Gastrocnemius medialis (tissue), 4 donors: ENCODE measurements at regions not wholly inside any gene's neighbourhood (a gene's known extent, or its start where the extent isn't known, plus 50 kb on each side); places are given as distances from the start of the nearest gene placed in this dataset.

ENCODE experiments used
- ATAC-seq, 2 donors: fragments of 150-250 bp; one replicate each; pipeline ENCODE4 v1.9.1; 2016
- DNase-seq, 2 donors: peaks; one replicate each; pipeline ENCODE4 v3.0.0-alpha.2; 2019
- H3K27ac ChIP-seq, 4 donors: fragments of 200-600 bp; sonication (generic); 1 replicate in 1 of 4; 2 replicates in 3 of 4; pipeline ENCODE4 v1.5.1; 2016 to 2018; ENCODE audit warnings: mild to moderate bottlenecking in 2 of 4, moderate library complexity in 1 of 4
- H3K27me3 ChIP-seq, 3 donors: fragments of 200-600 bp; sonication (generic) in 2 of 3; 1 replicate in 1 of 3; 2 replicates in 2 of 3; pipeline versions ENCODE4 v1.5.1 to v1.6.0; 2016 to 2019; ENCODE audit warnings: mild to moderate bottlenecking in 1 of 3, moderate library complexity in 1 of 3
- H3K36me3 ChIP-seq, 2 donors: fragments of 200-600 bp; sonication (generic) in 1 of 2; one replicate each; pipeline ENCODE4 v1.5.1; 2017 to 2018
- H3K4me1 ChIP-seq, 2 donors: fragments of 200-600 bp; sonication (generic) in 1 of 2; one replicate each; pipeline ENCODE4 v1.5.1; 2016 to 2017; ENCODE audit warnings: mild to moderate bottlenecking in 2 of 2
- H3K4me3 ChIP-seq, 4 donors: fragments of 200-600 bp; sonication (generic) in 3 of 4; 1 replicate in 1 of 4; 2 replicates in 3 of 4; pipeline ENCODE4 v1.5.1; 2016 to 2019; ENCODE audit warnings: mild to moderate bottlenecking in 2 of 4
- H3K9me3 ChIP-seq, 3 donors: fragments of 200-600 bp; sonication (generic) in 2 of 3; 1 replicate in 1 of 3; 2 replicates in 2 of 3; pipeline ENCODE4 v1.5.1; 2016 to 2019
- POLR2A ChIP-seq, 2 donors: fragments of 450-650 bp; IDR thresholded peaks; one replicate each; pipeline ENCODE4 v1.6.1; 2017; ENCODE audit warnings: antibody characterized with exemption in 2 of 2, mild to moderate bottlenecking in 2 of 2, moderate library complexity in 2 of 2
- in situ Hi-C, 4 donors: fragments of 200-750 bp; cut with MboI; loops; one replicate each; pipeline versions ENCODE4 v1.15.0 to v1.8.0; 2017; ENCODE audit warnings: low sequenced_read_pairs in 4 of 4
- intact Hi-C: fragments of 100-400 bp; cut with DNase I; formaldehyde crosslinking; loops from one replicate; pipeline ENCODE4 v1.15.1; 2023; ENCODE audit warnings: low total_unique reads
- TF ChIP-seq, protein P1 (sequence below), 5 experiments: fragments of 450-650 bp in 3 of 5; fragments of 200-600 bp in 2 of 5; sonication (generic) in 2 of 5; IDR thresholded peaks in 4 of 5; conservative IDR thresholded peaks in 1 of 5; 1 replicate in 4 of 5; 2 replicates in 1 of 5; pipeline ENCODE4 v1.5.1; 2016 to 2019; ENCODE audit warnings: antibody characterized with exemption in 5 of 5, mild to moderate bottlenecking in 3 of 5, moderate library complexity in 3 of 5

DNA sequence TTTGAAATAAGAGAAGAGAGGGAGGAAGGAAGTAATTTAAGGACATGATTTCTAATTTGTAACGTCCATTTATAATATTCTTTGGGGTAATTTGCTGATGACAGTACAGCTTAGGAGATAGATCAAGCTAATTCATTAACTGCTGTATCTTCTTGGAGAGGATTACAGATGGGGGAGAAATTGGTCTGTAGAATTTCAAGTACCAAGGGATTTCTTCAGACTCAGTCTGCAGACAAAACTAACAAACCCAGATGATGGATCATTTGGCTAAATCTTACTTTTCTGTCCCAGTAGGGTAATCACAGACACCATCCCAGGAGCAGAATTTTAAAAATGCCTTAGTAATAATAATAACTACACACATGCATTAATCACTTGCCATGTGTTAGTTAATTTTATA, 711.8 kb downstream of the KCNJ2 start:
- Histone ChIP-seq H3K4me1 (no peaks in the 10 kb centered on the region), H3K27me3 (no peaks in the 10 kb centered on the region), H3K9me3 (no peaks in the 10 kb centered on the region), H3K36me3 (no peaks in the 10 kb centered on the region), H3K27ac (no peak overlapping the region), H3K4me3 (no peak overlapping the region)
- TF ChIP-seq, protein P1, sequence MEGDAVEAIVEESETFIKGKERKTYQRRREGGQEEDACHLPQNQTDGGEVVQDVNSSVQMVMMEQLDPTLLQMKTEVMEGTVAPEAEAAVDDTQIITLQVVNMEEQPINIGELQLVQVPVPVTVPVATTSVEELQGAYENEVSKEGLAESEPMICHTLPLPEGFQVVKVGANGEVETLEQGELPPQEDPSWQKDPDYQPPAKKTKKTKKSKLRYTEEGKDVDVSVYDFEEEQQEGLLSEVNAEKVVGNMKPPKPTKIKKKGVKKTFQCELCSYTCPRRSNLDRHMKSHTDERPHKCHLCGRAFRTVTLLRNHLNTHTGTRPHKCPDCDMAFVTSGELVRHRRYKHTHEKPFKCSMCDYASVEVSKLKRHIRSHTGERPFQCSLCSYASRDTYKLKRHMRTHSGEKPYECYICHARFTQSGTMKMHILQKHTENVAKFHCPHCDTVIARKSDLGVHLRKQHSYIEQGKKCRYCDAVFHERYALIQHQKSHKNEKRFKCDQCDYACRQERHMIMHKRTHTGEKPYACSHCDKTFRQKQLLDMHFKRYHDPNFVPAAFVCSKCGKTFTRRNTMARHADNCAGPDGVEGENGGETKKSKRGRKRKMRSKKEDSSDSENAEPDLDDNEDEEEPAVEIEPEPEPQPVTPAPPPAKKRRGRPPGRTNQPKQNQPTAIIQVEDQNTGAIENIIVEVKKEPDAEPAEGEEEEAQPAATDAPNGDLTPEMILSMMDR (IDR thresholded peaks at IDR 0.05 in 4 of 5, conservative IDR thresholded peaks at IDR 0.05 in 1 of 5) = no peak
- no peak for TF ChIP-seq POLR2A (IDR thresholded peaks at IDR 0.05)
- in situ Hi-C loops = no loop called here
- intact Hi-C loops = loop anchor here (10.0 kb wide), 1 partner anchor 436 kb away; no protein-coding TSS in a partner anchor
- ATAC-seq (no peak), DNase-seq (no peak)

DNA sequence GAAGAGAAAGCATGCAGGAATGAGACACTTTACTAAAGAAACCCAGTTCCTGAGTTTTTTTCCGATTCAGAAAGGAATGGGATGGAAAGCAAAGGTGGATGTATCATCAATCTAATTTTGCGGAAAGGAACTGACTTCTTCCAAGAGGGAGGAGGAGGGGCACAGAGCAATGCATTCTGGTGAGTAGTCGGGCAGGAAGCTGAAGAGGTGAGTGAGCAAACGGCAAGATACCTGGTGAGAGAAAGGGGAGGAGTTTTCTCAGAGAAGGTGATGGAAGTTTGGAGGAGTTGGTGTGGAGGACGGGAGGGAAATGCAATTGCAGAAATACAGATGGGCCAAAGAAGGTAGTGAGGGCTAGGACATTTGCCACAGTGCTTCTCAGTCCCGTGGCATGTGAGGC, 713.2 kb downstream of the KCNJ2 start:
- H3K27me3 ChIP-seq = no peaks in the 10 kb centered on the region

DNA sequence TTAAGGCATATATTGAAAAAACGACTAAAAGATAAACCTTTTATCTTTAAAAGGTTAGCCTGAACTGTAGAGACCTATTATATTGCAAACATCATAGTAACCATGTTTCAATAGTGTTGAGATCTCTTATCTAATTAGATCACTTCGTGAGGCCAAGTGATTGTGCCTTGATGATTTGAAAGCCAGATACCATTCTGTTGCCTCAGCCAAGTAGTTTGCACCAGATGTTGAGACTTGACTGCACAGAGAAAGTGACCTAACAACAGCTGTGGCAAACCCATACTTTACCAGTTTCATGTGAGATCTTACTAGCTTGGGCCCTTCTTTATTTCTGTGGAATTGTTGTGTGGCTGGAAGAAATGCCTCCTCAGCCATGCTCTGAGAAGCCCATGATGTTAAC, 717.3 kb downstream of the KCNJ2 start:
- Histone ChIP-seq H3K4me1 (no peaks in the 10 kb centered on the region), H3K27ac (no peak overlapping the region), H3K27me3 (no peaks in the 10 kb centered on the region), H3K4me3 (no peak overlapping the region), H3K36me3 (no peaks in the 10 kb centered on the region), H3K9me3 (no peaks in the 10 kb centered on the region)
- intact Hi-C loops (loop anchor here (10.0 kb wide), 1 partner anchor 442 kb away; no protein-coding TSS in a partner anchor), in situ Hi-C loops (no loop called here)
- TF ChIP-seq POLR2A (IDR thresholded peaks at IDR 0.05) = no peak
- TF ChIP-seq, protein P1 (IDR thresholded peaks at IDR 0.05 in 4 of 5, conservative IDR thresholded peaks at IDR 0.05 in 1 of 5) = no peak
- no peak for DNase-seq
- no peak for ATAC-seq

More for the DNA sequence above, 713.2 kb downstream of the KCNJ2 start:
- Histone ChIP-seq H3K4me1 (no peaks in the 10 kb centered on the region), H3K9me3 (no peaks in the 10 kb centered on the region), H3K4me3 (no peak overlapping the region), H3K27ac (no peak overlapping the region), H3K36me3 (no peaks in the 10 kb centered on the region)
- TF ChIP-seq POLR2A (IDR thresholded peaks at IDR 0.05) = no peak
- TF ChIP-seq, protein P1 (IDR thresholded peaks at IDR 0.05 in 4 of 5, conservative IDR thresholded peaks at IDR 0.05 in 1 of 5) = no peak
- ATAC-seq (no peak), DNase-seq (no peak)
- intact Hi-C loops (loop anchor here (10.0 kb wide), 1 partner anchor 438 kb away; no protein-coding TSS in a partner anchor), in situ Hi-C loops (no loop called here)

DNA sequence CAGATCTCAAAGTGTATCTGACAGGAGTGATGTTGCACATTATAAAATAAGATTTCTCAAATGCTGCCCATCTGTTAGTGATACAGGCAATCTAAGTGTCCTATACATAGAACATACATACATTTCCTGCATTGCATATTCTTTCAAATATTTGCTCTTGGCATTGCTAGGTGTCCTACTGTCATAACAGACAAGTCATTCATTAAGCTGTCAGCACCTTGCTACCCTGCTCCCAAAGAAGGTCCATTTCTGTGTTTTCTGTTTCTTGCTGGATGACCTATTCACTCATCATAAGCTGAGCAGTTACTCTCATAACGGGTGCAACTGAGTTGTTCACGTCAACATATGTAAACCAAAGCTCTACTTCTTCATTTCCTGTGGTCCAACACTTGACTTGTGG, 719.0 kb downstream of the KCNJ2 start:
- no peaks in the 10 kb centered on the region for H3K4me1 ChIP-seq
- H3K36me3 ChIP-seq = no peaks in the 10 kb centered on the region
- ATAC-seq (no peak), DNase-seq (no peak)
- H3K27ac ChIP-seq = no peak overlapping the region
- no peak overlapping the region for H3K4me3 ChIP-seq
- TF ChIP-seq, protein P1 (IDR thresholded peaks at IDR 0.05 in 4 of 5, conservative IDR thresholded peaks at IDR 0.05 in 1 of 5) = no peak
- TF ChIP-seq POLR2A (IDR thresholded peaks at IDR 0.05) = no peak
- H3K27me3 ChIP-seq = no peaks in the 10 kb centered on the region
- intact Hi-C loops = loop anchor here (10.0 kb wide), 1 partner anchor 444 kb away; no protein-coding TSS in a partner anchor
- H3K9me3 ChIP-seq = no peaks in the 10 kb centered on the region
- in situ Hi-C loops = no loop called here

DNA sequence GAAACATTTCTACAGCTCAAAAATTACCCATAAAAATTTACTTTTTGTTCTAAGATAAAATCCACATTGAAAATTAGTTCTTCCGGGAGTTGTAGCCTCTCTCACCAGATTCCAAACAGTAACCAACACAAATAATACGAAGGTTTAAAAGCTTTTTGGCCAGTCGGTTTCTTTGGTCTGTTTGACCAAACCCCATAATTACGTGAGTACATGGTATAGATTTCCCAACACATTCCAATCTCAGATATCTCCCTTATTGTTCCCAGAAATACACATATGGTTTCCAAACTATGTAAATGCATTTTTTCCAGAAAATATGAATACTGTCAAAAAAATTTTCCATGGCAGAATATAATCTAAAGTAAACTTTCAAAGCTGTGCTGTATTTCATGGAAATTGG, 722.0 kb downstream of the KCNJ2 start:
- Histone ChIP-seq H3K27ac (no peak overlapping the region), H3K36me3 (no peaks in the 10 kb centered on the region), H3K27me3 (no peaks in the 10 kb centered on the region), H3K4me1 (no peaks in the 10 kb centered on the region), H3K4me3 (no peak overlapping the region), H3K9me3 (no peaks in the 10 kb centered on the region)
- TF ChIP-seq, protein P1 (IDR thresholded peaks at IDR 0.05 in 4 of 5, conservative IDR thresholded peaks at IDR 0.05 in 1 of 5) = no peak
- no peak for TF ChIP-seq POLR2A (IDR thresholded peaks at IDR 0.05)
- intact Hi-C loops = no loop called here
- in situ Hi-C loops = no loop called here
- DNase-seq (no peak), ATAC-seq (no peak)
